Immature natural killer cell (primary cell): ENCODE measurements at regions not wholly inside any gene's neighbourhood (a gene's known extent, or its start where the extent isn't known, plus 50 kb on each side); places are given as distances from the start of the nearest gene placed in this dataset.

Experiments used
- DNase-seq, 3 donors: peaks; one replicate each; pipeline ENCODE4 v3.0.0; 2022; ENCODE audit warnings: mixed read lengths in 1 of 3
- H3K27ac Mint-ChIP-seq, 6 donors: one replicate each; pipeline ENCODE4 v1.8.0; 2020; ENCODE audit warnings: mixed read lengths in 6 of 6, mild to moderate bottlenecking in 5 of 6, inconsistent platforms in 4 of 6, moderate library complexity in 3 of 6
- H3K27me3 Mint-ChIP-seq, 3 donors: one replicate each; pipeline ENCODE4 v1.8.0; 2020 to 2021; ENCODE audit warnings: low read depth in 3 of 3, mild to moderate bottlenecking in 3 of 3, mixed read lengths in 3 of 3, moderate library complexity in 3 of 3, inconsistent platforms in 1 of 3
- H3K36me3 Mint-ChIP-seq, 3 donors: one replicate each; pipeline ENCODE4 v1.8.0; 2020; ENCODE audit warnings: mixed read lengths in 3 of 3, inconsistent platforms in 2 of 3, mild to moderate bottlenecking in 2 of 3
- H3K4me1 Mint-ChIP-seq, 2 donors: one replicate each; pipeline ENCODE4 v1.8.0; 2020; ENCODE audit warnings: inconsistent platforms in 2 of 2, mild to moderate bottlenecking in 2 of 2, mixed read lengths in 2 of 2, moderate library complexity in 1 of 2
- H3K4me3 Mint-ChIP-seq, 5 donors: one replicate each; pipeline ENCODE4 v1.8.0; 2020; ENCODE audit warnings: mild to moderate bottlenecking in 5 of 5, mixed read lengths in 5 of 5, inconsistent platforms in 3 of 5, moderate library complexity in 3 of 5
- H3K9me3 Mint-ChIP-seq, 6 donors: one replicate each; pipeline ENCODE4 v1.8.0; 2020; ENCODE audit warnings: mild to moderate bottlenecking in 6 of 6, mixed read lengths in 6 of 6, inconsistent platforms in 4 of 6, moderate library complexity in 3 of 6

DNA sequence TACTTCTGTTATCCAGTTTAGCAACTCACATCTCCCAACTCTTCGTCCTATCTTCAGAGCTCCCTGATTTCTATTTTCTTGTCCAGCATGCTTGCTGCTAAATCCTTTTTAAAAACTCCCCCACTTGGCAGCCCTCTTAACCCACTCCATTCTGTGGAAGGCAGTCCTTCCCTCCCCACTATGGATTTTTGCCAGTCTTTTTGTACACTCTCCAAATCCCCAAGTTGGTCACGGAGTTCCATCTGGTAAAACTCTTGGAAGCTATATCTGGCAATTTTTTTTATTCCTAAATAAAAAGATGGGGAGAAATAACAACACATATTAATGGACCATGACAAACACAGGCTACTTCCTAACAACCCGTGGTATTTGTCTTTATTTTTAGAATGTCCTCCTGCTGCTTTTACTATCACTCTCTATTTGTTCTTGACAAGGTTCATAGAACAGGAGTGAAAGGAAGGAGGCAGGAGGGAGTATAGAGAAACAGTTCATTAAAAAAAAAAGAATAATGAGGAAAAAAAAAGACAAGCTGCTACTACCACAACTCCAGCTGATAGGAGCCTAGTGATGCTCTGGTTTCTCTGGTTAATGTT lies 120.0 kb upstream of the THSD7B start:
- Mint-ChIP-seq H3K9me3 (peaks cover 0 to 2% (median 0%) of the 10 kb centered on the region in 6 donors), H3K36me3 (no peaks in the 10 kb centered on the region), H3K4me1 (no peaks in the 10 kb centered on the region), H3K27me3 (peaks cover 0 to 2% (median 0%) of the 10 kb centered on the region in 3 donors), H3K4me3 (no peak overlapping the region), H3K27ac (no peak overlapping the region)
- no peak for DNase-seq

DNA sequence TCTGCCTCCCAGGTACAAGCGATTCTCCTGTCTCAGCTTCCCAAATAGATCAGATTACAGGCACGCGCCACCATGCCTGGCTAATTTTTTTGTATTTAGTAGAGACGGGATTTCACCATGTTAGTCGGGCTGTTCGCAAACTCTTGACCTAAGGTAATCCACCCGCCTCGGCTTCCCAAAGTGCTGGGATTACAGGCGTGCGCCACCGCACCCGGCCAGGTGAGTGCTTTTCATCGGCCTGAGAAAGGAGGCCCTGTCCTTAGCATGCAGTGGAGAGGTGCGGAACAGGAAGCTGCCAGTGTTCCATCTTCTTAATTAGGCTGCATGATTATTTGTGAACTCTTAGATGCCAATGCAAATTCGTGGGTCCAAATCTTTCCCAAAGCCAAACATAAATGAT lies 125.7 kb upstream of the THSD7B start:
- Mint-ChIP-seq H3K4me3 (no peak overlapping the region), H3K9me3 (peaks cover 0 to 6% (median 0%) of the 10 kb centered on the region in 6 donors), H3K27me3 (peaks cover 0 to 3% (median 0%) of the 10 kb centered on the region in 3 donors), H3K27ac (no peak overlapping the region), H3K4me1 (no peaks in the 10 kb centered on the region), H3K36me3 (no peaks in the 10 kb centered on the region)
- no peak for DNase-seq

DNA sequence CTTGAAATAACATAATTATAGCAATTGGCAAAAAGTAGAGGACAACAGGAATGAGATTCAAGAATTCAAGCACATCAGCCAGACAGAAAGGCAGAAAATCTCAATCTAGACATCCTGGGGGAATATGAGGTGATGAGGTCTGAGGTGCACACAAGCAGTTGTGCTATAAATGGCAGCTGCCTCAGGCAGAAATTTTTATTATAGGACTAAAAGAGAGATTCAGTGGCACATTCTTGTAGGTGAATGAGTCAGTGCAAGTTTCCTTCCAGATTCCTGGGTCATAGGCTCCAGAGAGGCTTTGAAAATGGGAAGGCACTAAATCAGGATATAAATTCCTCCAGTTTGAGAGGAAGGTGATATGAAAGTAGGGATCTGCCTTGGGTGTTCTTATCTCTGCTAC lies 127.2 kb upstream of the THSD7B start:
- H3K4me1 Mint-ChIP-seq = no peaks in the 10 kb centered on the region

DNA sequence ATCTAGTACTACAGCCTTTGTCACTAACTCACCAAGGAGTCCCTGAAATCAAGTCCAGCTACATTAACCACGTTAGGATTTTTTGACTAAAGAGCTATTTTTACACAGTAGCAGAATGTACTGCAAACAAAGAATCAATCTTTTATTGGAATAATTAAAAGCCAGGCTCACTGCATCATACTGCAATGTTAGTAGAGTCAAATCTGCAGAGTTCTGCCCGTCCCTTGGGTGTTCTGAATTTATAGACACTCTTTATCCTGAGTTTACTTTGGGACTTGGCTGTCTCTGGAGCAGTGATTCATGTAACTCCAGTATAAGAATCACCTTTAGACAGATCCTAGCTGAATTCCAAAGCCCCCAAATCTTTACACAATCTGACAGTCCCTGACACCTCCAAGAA lies 127.9 kb upstream of the THSD7B start:
- DNase-seq = no peak
- Mint-ChIP-seq H3K27ac (no peak overlapping the region), H3K27me3 (peaks cover 0 to 4% (median 3%) of the 10 kb centered on the region in 3 donors), H3K36me3 (no peaks in the 10 kb centered on the region), H3K9me3 (peaks cover 0 to 9% (median 0%) of the 10 kb centered on the region in 6 donors), H3K4me1 (no peaks in the 10 kb centered on the region), H3K4me3 (no peak overlapping the region)

More for the DNA sequence above, 127.2 kb upstream of the THSD7B start:
- Mint-ChIP-seq H3K9me3 (peaks cover 0 to 6% (median 0%) of the 10 kb centered on the region in 6 donors), H3K27ac (no peak overlapping the region), H3K27me3 (peaks cover 0 to 3% (median 0%) of the 10 kb centered on the region in 3 donors), H3K36me3 (no peaks in the 10 kb centered on the region), H3K4me3 (no peak overlapping the region)
- no peak for DNase-seq

DNA sequence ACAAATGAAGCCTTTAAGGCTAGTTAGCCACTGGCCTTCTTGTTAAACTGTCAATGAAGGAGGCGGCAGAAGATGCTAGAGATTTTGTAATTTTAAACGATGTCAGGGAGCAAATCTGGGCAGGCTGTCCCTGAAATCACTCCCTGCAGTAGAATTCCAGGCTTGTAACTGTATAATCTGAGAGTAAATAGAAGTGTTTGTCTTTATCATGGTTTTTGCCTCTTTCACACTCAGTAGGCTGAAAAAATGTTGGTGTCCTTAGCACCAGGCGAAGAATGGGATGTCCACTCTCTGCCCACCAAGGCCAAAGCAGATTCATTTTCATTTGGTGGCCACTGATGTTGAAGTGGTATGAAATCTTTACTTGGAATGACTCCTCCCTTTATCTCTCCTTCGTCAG lies 136.9 kb upstream of the THSD7B start:
- peaks cover 0 to 4% (median 0%) of the 10 kb centered on the region in 3 donors for H3K27me3 Mint-ChIP-seq
- H3K27ac Mint-ChIP-seq = no peak overlapping the region
- peaks cover 0 to 6% (median 0%) of the 10 kb centered on the region in 6 donors for H3K9me3 Mint-ChIP-seq
- H3K4me1 Mint-ChIP-seq = no peaks in the 10 kb centered on the region
- no peaks in the 10 kb centered on the region for H3K36me3 Mint-ChIP-seq
- no peak for DNase-seq
- no peak overlapping the region for H3K4me3 Mint-ChIP-seq

DNA sequence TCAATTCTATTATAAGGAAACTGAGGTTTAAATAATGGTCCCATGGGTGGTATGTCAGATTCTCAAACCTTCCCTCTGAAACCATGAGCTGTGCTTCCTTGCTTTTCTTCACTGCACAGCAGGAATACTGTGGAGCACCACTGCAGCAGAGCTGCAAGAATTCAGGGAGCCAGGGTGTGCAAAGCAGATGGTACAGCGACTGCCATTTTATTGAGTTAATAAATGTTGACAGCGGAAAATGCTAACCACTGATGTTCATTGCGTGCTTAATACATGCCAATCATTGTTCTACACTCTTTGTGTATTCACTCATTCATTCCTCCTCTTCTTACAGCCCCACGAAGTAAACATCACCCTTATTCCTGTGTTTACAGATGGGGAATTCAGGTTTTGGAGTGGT lies 152.2 kb upstream of the THSD7B start:
- H3K4me1 Mint-ChIP-seq = no peaks in the 10 kb centered on the region
- peaks cover 0 to 2% (median 0%) of the 10 kb centered on the region in 3 donors for H3K27me3 Mint-ChIP-seq
- H3K36me3 Mint-ChIP-seq = no peaks in the 10 kb centered on the region
- H3K4me3 Mint-ChIP-seq = no peak overlapping the region
- peaks cover 0 to 2% (median 0%) of the 10 kb centered on the region in 6 donors for H3K9me3 Mint-ChIP-seq
- DNase-seq = no peak
- no peak overlapping the region for H3K27ac Mint-ChIP-seq

DNA sequence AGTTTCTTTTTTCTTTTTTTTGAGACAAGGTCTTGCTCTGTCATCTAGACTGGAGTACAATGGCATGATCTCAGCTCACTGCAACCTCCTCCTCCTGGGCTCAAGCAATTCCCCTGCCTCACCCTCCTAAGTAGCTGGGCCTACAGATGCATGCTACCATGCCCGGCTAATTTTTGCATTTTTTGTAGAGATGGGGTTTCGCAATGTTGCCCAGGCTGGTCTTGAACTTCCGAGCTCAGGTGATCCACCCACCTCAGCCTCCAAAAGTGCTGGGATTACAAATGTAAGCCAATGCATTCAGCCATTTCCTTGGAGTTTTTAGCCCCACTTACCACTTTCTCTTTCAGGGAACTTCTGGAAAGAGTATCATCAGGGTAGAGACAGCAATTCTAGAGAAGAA lies 153.3 kb upstream of the THSD7B start:
- H3K9me3 Mint-ChIP-seq = peaks cover 0 to 3% (median 0%) of the 10 kb centered on the region in 6 donors
- H3K4me1 Mint-ChIP-seq = no peaks in the 10 kb centered on the region
- peaks cover 0 to 3% (median 0%) of the 10 kb centered on the region in 3 donors for H3K27me3 Mint-ChIP-seq
- no peak overlapping the region for H3K4me3 Mint-ChIP-seq
- H3K27ac Mint-ChIP-seq = no peak overlapping the region
- H3K36me3 Mint-ChIP-seq = no peaks in the 10 kb centered on the region
- no peak for DNase-seq

DNA sequence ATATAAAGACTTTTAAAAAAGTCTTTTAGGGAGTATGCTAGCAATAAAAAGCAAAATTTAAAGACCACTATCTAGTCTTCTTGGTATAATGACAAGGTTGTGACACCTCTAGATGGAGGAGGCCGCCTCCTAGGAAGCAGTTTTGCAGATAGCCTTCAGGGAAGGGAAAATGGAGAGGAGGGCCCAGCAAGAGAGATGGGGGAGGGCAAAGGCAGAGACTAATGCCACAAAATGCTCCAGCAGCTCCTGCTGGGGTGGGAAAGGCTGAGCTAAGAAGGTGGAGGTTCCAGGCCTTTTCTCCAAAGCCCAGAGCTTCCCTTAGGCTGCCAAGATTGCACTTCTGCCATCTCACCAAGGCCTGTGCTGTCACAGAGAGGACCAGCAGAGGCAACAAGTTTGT lies 153.9 kb upstream of the THSD7B start:
- Mint-ChIP-seq H3K4me1 (no peaks in the 10 kb centered on the region), H3K27ac (no peak overlapping the region), H3K36me3 (no peaks in the 10 kb centered on the region), H3K4me3 (no peak overlapping the region), H3K27me3 (peaks cover 0 to 5% (median 0%) of the 10 kb centered on the region in 3 donors), H3K9me3 (peaks cover 0 to 3% (median 0%) of the 10 kb centered on the region in 6 donors)
- DNase-seq = no peak

DNA sequence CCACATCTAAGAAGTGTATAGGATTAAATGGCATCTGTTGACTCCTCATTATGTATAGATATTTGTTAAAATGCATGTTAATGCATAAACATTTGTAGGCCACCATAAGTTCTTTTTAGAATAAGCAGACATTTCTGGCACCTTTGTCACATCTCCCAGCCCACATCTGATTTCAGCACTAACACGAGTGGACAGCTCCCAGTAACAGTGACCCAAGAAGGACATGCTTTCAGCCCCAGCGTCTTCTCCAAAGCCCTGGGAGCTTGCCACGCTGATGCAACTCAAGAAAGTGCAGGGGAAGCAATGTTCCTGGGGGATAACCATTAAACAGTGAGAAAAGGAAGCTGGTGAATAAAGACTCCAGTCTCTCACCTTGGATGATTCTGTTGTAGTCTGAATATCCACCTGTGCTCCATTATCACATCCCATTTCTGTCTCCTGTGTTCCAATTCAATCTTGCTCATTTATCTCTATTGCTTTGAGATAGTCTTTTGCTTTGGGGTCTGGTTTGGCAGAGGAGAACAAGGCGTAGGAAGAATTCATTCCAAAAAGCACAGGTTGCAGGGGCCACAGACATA lies 182.6 kb upstream of the THSD7B start:
- no peak overlapping the region for H3K4me3 Mint-ChIP-seq

DNA sequence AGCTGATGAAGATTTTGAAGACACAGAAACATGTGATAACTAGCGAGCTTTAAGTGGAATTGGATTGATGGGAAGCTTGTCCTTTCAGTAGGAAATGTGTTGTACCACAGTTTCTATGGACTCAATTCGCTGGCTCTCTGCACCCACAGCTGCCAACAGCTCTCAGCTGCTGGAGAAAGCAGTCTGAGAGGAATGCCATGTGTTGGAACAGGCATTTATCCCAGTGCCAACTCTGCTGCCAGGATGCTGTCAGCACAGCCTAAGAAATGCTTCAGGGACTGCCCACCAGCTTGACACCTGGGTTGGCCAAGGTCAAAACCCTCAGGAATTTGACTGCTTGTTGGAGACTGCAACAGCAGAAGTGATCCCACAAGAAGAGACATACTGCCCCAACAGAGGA lies 193.0 kb upstream of the THSD7B start:
- no peaks in the 10 kb centered on the region for H3K4me1 Mint-ChIP-seq
- H3K27me3 Mint-ChIP-seq = peaks cover 0 to 3% (median 0%) of the 10 kb centered on the region in 3 donors
- no peaks in the 10 kb centered on the region for H3K36me3 Mint-ChIP-seq
- no peak overlapping the region for H3K27ac Mint-ChIP-seq
- DNase-seq = no peak
- no peak overlapping the region for H3K4me3 Mint-ChIP-seq
- H3K9me3 Mint-ChIP-seq = peaks cover 0 to 2% (median 0%) of the 10 kb centered on the region in 6 donors

More for the DNA sequence above, 182.6 kb upstream of the THSD7B start:
- H3K4me1 Mint-ChIP-seq = no peaks in the 10 kb centered on the region
- H3K9me3 Mint-ChIP-seq = peaks cover 0 to 8% (median 2%) of the 10 kb centered on the region in 6 donors
- no peaks in the 10 kb centered on the region for H3K36me3 Mint-ChIP-seq
- DNase-seq = peak in 1 of 3 donors; percentile 0
- H3K27ac Mint-ChIP-seq = no peak overlapping the region
- peaks cover 0 to 4% (median 2%) of the 10 kb centered on the region in 3 donors for H3K27me3 Mint-ChIP-seq

DNA sequence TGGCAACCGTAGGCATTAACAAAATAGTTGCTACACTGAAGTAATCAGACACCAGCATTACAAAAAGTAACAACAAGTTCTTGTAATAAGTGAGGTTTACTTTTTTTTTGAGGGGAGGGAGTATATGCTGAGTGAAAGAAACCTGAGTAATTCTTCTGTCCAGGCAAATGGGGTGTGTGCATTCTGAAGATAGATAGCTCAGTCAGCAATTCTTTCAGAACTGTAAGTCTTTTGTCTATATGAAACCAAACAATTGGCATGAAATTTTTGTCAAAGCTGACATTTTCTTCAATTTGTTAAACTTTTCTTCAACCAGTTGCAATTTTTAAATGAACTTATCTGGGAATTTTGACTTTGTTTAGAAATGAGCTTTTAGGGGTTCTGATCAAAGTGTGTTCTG lies 208.1 kb upstream of the THSD7B start:
- Mint-ChIP-seq H3K9me3 (peaks cover 0 to 6% (median under 1%) of the 10 kb centered on the region in 6 donors), H3K27me3 (peaks cover 0 to 9% (median 2%) of the 10 kb centered on the region in 3 donors), H3K27ac (no peak overlapping the region), H3K4me1 (no peaks in the 10 kb centered on the region), H3K36me3 (no peaks in the 10 kb centered on the region), H3K4me3 (no peak overlapping the region)
- DNase-seq = no peak

DNA sequence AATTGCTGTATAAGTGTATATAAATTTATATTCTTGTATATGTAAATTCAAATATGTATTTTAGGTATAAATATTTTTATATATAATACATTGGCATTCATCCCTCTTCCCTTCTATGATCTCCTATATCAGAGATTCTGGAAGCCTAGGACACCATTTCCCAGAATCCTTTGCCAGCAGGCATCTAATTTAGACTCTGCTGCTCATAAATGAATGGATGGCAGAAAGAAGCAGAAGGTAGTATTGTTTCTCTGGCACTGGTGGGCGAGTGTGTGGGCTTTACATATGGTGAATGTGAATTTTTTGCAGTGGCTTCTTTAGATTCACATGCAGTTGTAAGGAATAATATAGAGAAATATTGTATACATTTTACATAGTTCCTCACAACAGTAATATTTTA lies 215.2 kb upstream of the THSD7B start:
- Mint-ChIP-seq H3K4me3 (no peak overlapping the region), H3K9me3 (peaks cover 0 to 6% (median 0%) of the 10 kb centered on the region in 6 donors), H3K4me1 (no peaks in the 10 kb centered on the region), H3K36me3 (no peaks in the 10 kb centered on the region), H3K27ac (no peak overlapping the region), H3K27me3 (peaks cover 0 to 11% (median 5%) of the 10 kb centered on the region in 3 donors)
- DNase-seq = no peak

DNA sequence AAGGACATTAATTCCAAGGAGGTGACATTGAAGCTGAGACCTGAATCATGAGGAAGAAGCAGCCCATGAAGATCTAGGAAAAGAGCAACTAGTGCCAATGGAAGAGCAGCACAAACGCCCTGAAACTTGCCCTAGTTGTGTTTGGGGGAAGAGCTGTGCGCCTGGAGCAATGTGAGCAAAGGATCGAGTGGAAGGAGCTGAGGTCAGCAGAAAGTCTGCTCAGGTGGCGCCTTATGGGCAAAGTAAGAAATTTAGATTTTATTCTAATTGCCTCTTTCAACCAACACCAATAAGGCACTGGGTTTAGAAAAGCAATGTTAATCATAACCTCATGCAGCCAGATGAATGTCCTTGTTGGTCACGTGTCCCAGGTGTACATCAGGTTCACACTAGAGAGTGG lies 226.0 kb upstream of the THSD7B start:
- peaks cover 0 to 4% (median 0%) of the 10 kb centered on the region in 6 donors for H3K9me3 Mint-ChIP-seq
- peaks cover 3 to 4% (median 4%) of the 10 kb centered on the region in 3 donors for H3K27me3 Mint-ChIP-seq
- DNase-seq = no peak
- no peaks in the 10 kb centered on the region for H3K36me3 Mint-ChIP-seq
- no peak overlapping the region for H3K4me3 Mint-ChIP-seq
- H3K27ac Mint-ChIP-seq = no peak overlapping the region
- no peaks in the 10 kb centered on the region for H3K4me1 Mint-ChIP-seq

DNA sequence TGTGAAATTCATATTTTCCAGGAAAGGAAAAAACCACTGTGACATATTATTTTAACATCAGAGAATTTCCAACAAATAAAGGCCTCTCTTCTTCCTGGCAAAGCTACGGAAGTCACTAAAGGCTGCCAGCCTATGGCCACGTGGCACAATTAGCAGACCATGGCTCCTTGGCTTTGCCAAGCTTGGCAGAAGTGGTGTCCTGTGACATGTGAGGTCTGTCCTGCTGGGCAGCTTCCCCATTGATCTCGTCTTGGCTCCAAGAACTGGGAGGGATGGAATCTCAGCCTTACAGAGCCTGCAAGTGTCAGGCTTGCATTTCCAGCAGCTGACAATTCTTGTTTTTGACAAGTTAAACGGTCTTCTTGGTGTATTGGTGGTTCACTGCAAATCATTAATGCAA lies 226.9 kb upstream of the THSD7B start:
- Mint-ChIP-seq H3K4me1 (no peaks in the 10 kb centered on the region), H3K27ac (no peak overlapping the region), H3K4me3 (no peak overlapping the region), H3K36me3 (no peaks in the 10 kb centered on the region), H3K9me3 (peaks cover 0 to 4% (median 0%) of the 10 kb centered on the region in 6 donors), H3K27me3 (peaks cover 2 to 6% (median 4%) of the 10 kb centered on the region in 3 donors)
- no peak for DNase-seq
